Activated T-cell treated with anti-CD3 and anti-CD28 coated beads, Interleukin-2, amount 50 U/mL, for 4 hours (primary cell): ENCODE measurements at regions not wholly inside any gene's neighbourhood (a gene's known extent, or its start where the extent isn't known, plus 50 kb on each side); places are given as distances from the start of the nearest gene placed in this dataset.

Experiments used
- ATAC-seq, 2 donors: fragments of 200-7000 bp; cut with Tn5 transposase; one replicate each; pipeline ENCODE4 v1.10.0; 2021
- DNase-seq: peaks from one replicate; pipeline ENCODE4 v3.0.0-alpha.2; 2020
- H3K27me3 Mint-ChIP-seq: one replicate; pipeline ENCODE4 v1.8.0; 2021; ENCODE audit warnings: low read depth, mixed read lengths
- H3K36me3 Mint-ChIP-seq: one replicate; pipeline ENCODE4 v1.8.0; 2022; ENCODE audit warnings: mixed read lengths; ENCODE audit not compliant: insufficient read depth
- H3K4me1 Mint-ChIP-seq: one replicate; pipeline ENCODE4 v1.8.0; 2021; ENCODE audit warnings: low read depth, mixed read lengths
- H3K4me3 Mint-ChIP-seq: one replicate; pipeline ENCODE4 v1.8.0; 2021; ENCODE audit warnings: mild to moderate bottlenecking, moderate library complexity, mixed read lengths
- H3K9me3 Mint-ChIP-seq: one replicate; pipeline ENCODE4 v1.8.0; 2021; ENCODE audit warnings: mixed read lengths

GRCh38 chr2:3044587-3045317, 332.9 kb downstream of the EIPR1 start:
- ATAC-seq, result no peak
- Mint-ChIP-seq H3K27me3 (no peaks in the 10 kb centered on the region), H3K4me1 (no peaks in the 10 kb centered on the region), H3K36me3 (no peaks in the 10 kb centered on the region), H3K9me3 (no peaks in the 10 kb centered on the region), H3K4me3 (no peak overlapping the region)
- DNase-seq, result no peak

- ATAC-seq (no peak), DNase-seq (no peak)
- H3K27me3 Mint-ChIP-seq, result no peaks in the 10 kb centered on the region
- H3K36me3 Mint-ChIP-seq, result no peaks in the 10 kb centered on the region
- no peak overlapping the region for H3K4me3 Mint-ChIP-seq
- no peaks in the 10 kb centered on the region for H3K4me1 Mint-ChIP-seq
- no peaks in the 10 kb centered on the region for H3K9me3 Mint-ChIP-seq
Observed at GRCh38 chr2:3043726-3044125, 333.9 kb downstream of the EIPR1 start.

GRCh38 chr2:3042601-3043585, 334.7 kb downstream of the EIPR1 start:
- Mint-ChIP-seq H3K4me1 (no peaks in the 10 kb centered on the region), H3K4me3 (no peak overlapping the region), H3K36me3 (no peaks in the 10 kb centered on the region), H3K27me3 (no peaks in the 10 kb centered on the region), H3K9me3 (no peaks in the 10 kb centered on the region)
- no peak for DNase-seq
- no peak for ATAC-seq

GRCh38 chr2:3041841-3042600, 335.6 kb downstream of the EIPR1 start:
- DNase-seq, result no peak
- ATAC-seq, result no peak
- Mint-ChIP-seq H3K9me3 (no peaks in the 10 kb centered on the region), H3K4me3 (no peak overlapping the region), H3K36me3 (no peaks in the 10 kb centered on the region), H3K4me1 (no peaks in the 10 kb centered on the region), H3K27me3 (no peaks in the 10 kb centered on the region)

GRCh38 chr2:3041246-3041645, 336.4 kb downstream of the EIPR1 start:
- no peaks in the 10 kb centered on the region for H3K9me3 Mint-ChIP-seq
- DNase-seq, result no peak
- H3K27me3 Mint-ChIP-seq, result no peaks in the 10 kb centered on the region
- no peak overlapping the region for H3K4me3 Mint-ChIP-seq
- no peaks in the 10 kb centered on the region for H3K4me1 Mint-ChIP-seq
- H3K36me3 Mint-ChIP-seq, result no peaks in the 10 kb centered on the region
- no peak for ATAC-seq

- Mint-ChIP-seq H3K9me3 (no peaks in the 10 kb centered on the region), H3K36me3 (no peaks in the 10 kb centered on the region), H3K4me1 (no peaks in the 10 kb centered on the region), H3K27me3 (no peaks in the 10 kb centered on the region), H3K4me3 (no peak overlapping the region)
- DNase-seq (no peak), ATAC-seq (no peak)
Observed at GRCh38 chr2:3040496-3041140, 337.0 kb downstream of the EIPR1 start.

- DNase-seq, result no peak
- no peak for ATAC-seq
- no peaks in the 10 kb centered on the region for H3K36me3 Mint-ChIP-seq
- H3K27me3 Mint-ChIP-seq, result no peaks in the 10 kb centered on the region
- no peak overlapping the region for H3K4me3 Mint-ChIP-seq
- no peaks in the 10 kb centered on the region for H3K4me1 Mint-ChIP-seq
- H3K9me3 Mint-ChIP-seq, result no peaks in the 10 kb centered on the region
Observed at GRCh38 chr2:3040066-3040428, 337.6 kb downstream of the EIPR1 start.

GRCh38 chr2:3039188-3040065, 338.2 kb downstream of the EIPR1 start:
- DNase-seq (no peak), ATAC-seq (no peak)
- H3K36me3 Mint-ChIP-seq, result no peaks in the 10 kb centered on the region
- no peaks in the 10 kb centered on the region for H3K4me1 Mint-ChIP-seq
- no peaks in the 10 kb centered on the region for H3K9me3 Mint-ChIP-seq
- no peak overlapping the region for H3K4me3 Mint-ChIP-seq
- no peaks in the 10 kb centered on the region for H3K27me3 Mint-ChIP-seq

- ATAC-seq, result no peak
- no peak for DNase-seq
- H3K4me1 Mint-ChIP-seq, result no peaks in the 10 kb centered on the region
- no peaks in the 10 kb centered on the region for H3K9me3 Mint-ChIP-seq
- H3K36me3 Mint-ChIP-seq, result no peaks in the 10 kb centered on the region
- no peaks in the 10 kb centered on the region for H3K27me3 Mint-ChIP-seq
- no peak overlapping the region for H3K4me3 Mint-ChIP-seq
Observed at GRCh38 chr2:3038636-3039035, 339.0 kb downstream of the EIPR1 start.

GRCh38 chr2:3037196-3038194, 340.1 kb downstream of the EIPR1 start:
- no peaks in the 10 kb centered on the region for H3K4me1 Mint-ChIP-seq
- H3K4me3 Mint-ChIP-seq, result no peak overlapping the region
- H3K36me3 Mint-ChIP-seq, result no peaks in the 10 kb centered on the region
- DNase-seq (no peak), ATAC-seq (no peak)
- H3K27me3 Mint-ChIP-seq, result no peaks in the 10 kb centered on the region
- H3K9me3 Mint-ChIP-seq, result no peaks in the 10 kb centered on the region

GRCh38 chr2:3036432-3037125, 341.0 kb downstream of the EIPR1 start:
- no peaks in the 10 kb centered on the region for H3K4me1 Mint-ChIP-seq
- ATAC-seq (no peak), DNase-seq (no peak)
- H3K9me3 Mint-ChIP-seq, result no peaks in the 10 kb centered on the region
- no peak overlapping the region for H3K4me3 Mint-ChIP-seq
- H3K36me3 Mint-ChIP-seq, result no peaks in the 10 kb centered on the region
- H3K27me3 Mint-ChIP-seq, result no peaks in the 10 kb centered on the region

GRCh38 chr2:3035385-3036050, 342.1 kb downstream of the EIPR1 start:
- no peak for ATAC-seq
- no peaks in the 10 kb centered on the region for H3K4me1 Mint-ChIP-seq
- H3K4me3 Mint-ChIP-seq, result no peak overlapping the region
- DNase-seq, result no peak
- no peaks in the 10 kb centered on the region for H3K36me3 Mint-ChIP-seq
- H3K27me3 Mint-ChIP-seq, result no peaks in the 10 kb centered on the region
- H3K9me3 Mint-ChIP-seq, result no peaks in the 10 kb centered on the region
